Neural cell (in vitro differentiated cells): ENCODE measurements at regions not wholly inside any gene's neighbourhood (a gene's known extent, or its start where the extent isn't known, plus 50 kb on each side); places are given as distances from the start of the nearest gene placed in this dataset.
"Not testable (repeated sequence)": the region's sequence is repeated elsewhere in the genome, so short reads cannot be mapped to it uniquely, and the experiment has no call there.

Experiments used
- CTCF ChIP-seq: fragments of 450-650 bp; IDR thresholded peaks from 2 replicates; pipeline ENCODE4 v1.5.1; 2014; ENCODE audit warnings: antibody characterized with exemption, mild to moderate bottlenecking, moderate library complexity; ENCODE audit not compliant: poor library complexity, severe bottlenecking
- EP300 ChIP-seq: fragments of 450-650 bp; conservative IDR thresholded peaks from 2 replicates; pipeline ENCODE4 v1.6.1; 2014; ENCODE audit warnings: antibody characterized with exemption, mild to moderate bottlenecking, moderate library complexity; ENCODE audit not compliant: poor library complexity, severe bottlenecking
- EZH2 ChIP-seq: fragments of 200-600, 300-800 bp; shearing (Covaris generic), sonication (generic); IDR thresholded peaks from 2 replicates; pipeline ENCODE4 v1.6.1; 2014; ENCODE audit warnings: antibody characterized with exemption, low read length, borderline replicate concordance, mild to moderate bottlenecking; ENCODE audit not compliant: insufficient read depth, poor library complexity, severe bottlenecking
- MXI1 ChIP-seq: fragments of 450-650 bp; conservative IDR thresholded peaks from 2 replicates; pipeline ENCODE4 v1.6.1; 2014; ENCODE audit warnings: antibody characterized with exemption, mild to moderate bottlenecking; ENCODE audit not compliant: poor library complexity, severe bottlenecking
- POLR2AphosphoS5 ChIP-seq: IDR thresholded peaks from 2 replicates; pipeline ENCODE4 v1.6.1; 2012
- RAD21 ChIP-seq: fragments of 450-650 bp; conservative IDR thresholded peaks from 2 replicates; pipeline ENCODE4 v1.6.1; 2014; ENCODE audit warnings: antibody characterized with exemption, mild to moderate bottlenecking, moderate library complexity
- SMC3 ChIP-seq: fragments of 450-650 bp; conservative IDR thresholded peaks from 2 replicates; pipeline ENCODE4 v1.6.1; 2014; ENCODE audit warnings: antibody characterized with exemption, mild to moderate bottlenecking, moderate library complexity; ENCODE audit not compliant: poor library complexity
- TAF1 ChIP-seq: IDR thresholded peaks from 2 replicates; pipeline ENCODE4 v1.6.1; 2012; ENCODE audit warnings: low read depth
- TF ChIP-seq, protein P1 (sequence below): IDR thresholded peaks from 2 replicates; pipeline ENCODE4 v1.6.1; 2012; ENCODE audit warnings: borderline replicate concordance

DNA sequence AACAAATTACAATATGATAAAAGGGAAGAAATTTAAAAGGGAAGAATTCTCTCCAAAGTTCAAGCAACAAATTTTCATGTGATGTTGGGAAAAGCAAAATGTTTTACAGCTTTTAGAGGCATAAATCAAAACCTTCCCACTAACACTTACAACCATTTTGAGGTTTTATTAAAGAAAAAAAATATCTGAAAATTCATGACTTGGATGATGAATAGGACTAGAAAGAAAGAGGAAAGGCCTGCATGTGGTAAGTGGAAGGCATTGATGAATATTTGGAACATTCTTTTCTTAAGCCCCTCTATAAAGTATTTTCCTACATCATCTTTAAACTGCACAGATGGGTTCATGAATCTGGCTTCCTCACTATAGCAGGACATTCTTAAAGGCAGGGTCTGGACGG is 560.6 kb downstream of the TTLL7 start:
- not testable (repeated sequence) for TF ChIP-seq TAF1, EP300, CTCF, EZH2, POLR2AphosphoS5, MXI1, RAD21, SMC3
- TF ChIP-seq, protein P1, sequence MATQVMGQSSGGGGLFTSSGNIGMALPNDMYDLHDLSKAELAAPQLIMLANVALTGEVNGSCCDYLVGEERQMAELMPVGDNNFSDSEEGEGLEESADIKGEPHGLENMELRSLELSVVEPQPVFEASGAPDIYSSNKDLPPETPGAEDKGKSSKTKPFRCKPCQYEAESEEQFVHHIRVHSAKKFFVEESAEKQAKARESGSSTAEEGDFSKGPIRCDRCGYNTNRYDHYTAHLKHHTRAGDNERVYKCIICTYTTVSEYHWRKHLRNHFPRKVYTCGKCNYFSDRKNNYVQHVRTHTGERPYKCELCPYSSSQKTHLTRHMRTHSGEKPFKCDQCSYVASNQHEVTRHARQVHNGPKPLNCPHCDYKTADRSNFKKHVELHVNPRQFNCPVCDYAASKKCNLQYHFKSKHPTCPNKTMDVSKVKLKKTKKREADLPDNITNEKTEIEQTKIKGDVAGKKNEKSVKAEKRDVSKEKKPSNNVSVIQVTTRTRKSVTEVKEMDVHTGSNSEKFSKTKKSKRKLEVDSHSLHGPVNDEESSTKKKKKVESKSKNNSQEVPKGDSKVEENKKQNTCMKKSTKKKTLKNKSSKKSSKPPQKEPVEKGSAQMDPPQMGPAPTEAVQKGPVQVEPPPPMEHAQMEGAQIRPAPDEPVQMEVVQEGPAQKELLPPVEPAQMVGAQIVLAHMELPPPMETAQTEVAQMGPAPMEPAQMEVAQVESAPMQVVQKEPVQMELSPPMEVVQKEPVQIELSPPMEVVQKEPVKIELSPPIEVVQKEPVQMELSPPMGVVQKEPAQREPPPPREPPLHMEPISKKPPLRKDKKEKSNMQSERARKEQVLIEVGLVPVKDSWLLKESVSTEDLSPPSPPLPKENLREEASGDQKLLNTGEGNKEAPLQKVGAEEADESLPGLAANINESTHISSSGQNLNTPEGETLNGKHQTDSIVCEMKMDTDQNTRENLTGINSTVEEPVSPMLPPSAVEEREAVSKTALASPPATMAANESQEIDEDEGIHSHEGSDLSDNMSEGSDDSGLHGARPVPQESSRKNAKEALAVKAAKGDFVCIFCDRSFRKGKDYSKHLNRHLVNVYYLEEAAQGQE: not testable (repeated sequence)
